Caco-2 (cell line): ENCODE measurements at regions not wholly inside any gene's neighbourhood (a gene's known extent, or its start where the extent isn't known, plus 50 kb on each side); places are given as distances from the start of the nearest gene placed in this dataset.

ENCODE experiments used
- BruUV-seq: library from RNA; stranded (reverse); fragments of 400-500 nt; replicated peaks from 2 replicates; lab custom pipeline; 2021; lab: Mats Ljungman, UMichigan
- CTCF ChIA-PET: fragments of 300-600 bp; sonication (Branson Sonifier 250); formaldehyde crosslinking; loops from one replicate; lab custom pipeline; 2022; ENCODE audit warnings: antibody characterized with exemption; lab: Charles Lee
- POLR2A ChIA-PET: fragments of 300-600 bp; sonication (Branson Sonifier 250); formaldehyde crosslinking; loops from one replicate; lab custom pipeline; 2022; ENCODE audit warnings: antibody characterized with exemption; lab: Charles Lee
- DNase-seq, 2 experiments: peaks; one replicate each; pipeline versions ENCODE4 v3.0.0 to v3.0.0-alpha.2; 2020 to 2022
- H3K27me3 ChIP-seq: replicated peaks from 2 replicates; pipeline ENCODE4 v1.6.0; 2011; ENCODE audit warnings: low read length; ENCODE audit not compliant: control insufficient read depth, insufficient read depth
- H3K36me3 ChIP-seq: 2 replicates; pipeline ENCODE4 v1.5.1; 2011; ENCODE audit warnings: low read length; ENCODE audit not compliant: control insufficient read depth, insufficient read depth
- H3K4me1 ChIP-seq: fragments of 250-450 bp; sonication (Bioruptor Pico); 2 replicates; pipeline ENCODE4 v1.5.1; 2020; ENCODE audit warnings: mild to moderate bottlenecking
- H3K4me3 ChIP-seq: 2 replicates; pipeline ENCODE4 v1.5.1; 2011; ENCODE audit warnings: low read depth, mild to moderate bottlenecking, control low read depth, low read length
- H3K9me3 ChIP-seq: fragments of 250-450 bp; sonication (Bioruptor Pico); 2 replicates; pipeline ENCODE4 v1.5.1; 2020; ENCODE audit warnings: mild to moderate bottlenecking, moderate library complexity
- H3K27ac Mint-ChIP-seq: one replicate; pipeline ENCODE4 v1.8.0; 2022; ENCODE audit warnings: mixed read lengths; ENCODE audit not compliant: unreplicated experiment
- H3K27me3 Mint-ChIP-seq: one replicate; pipeline ENCODE4 v1.8.0; 2022; ENCODE audit warnings: mixed read lengths; ENCODE audit not compliant: insufficient read depth, unreplicated experiment
- H3K36me3 Mint-ChIP-seq: one replicate; pipeline ENCODE4 v1.8.0; 2022; ENCODE audit warnings: mild to moderate bottlenecking, mixed read lengths; ENCODE audit not compliant: insufficient read depth, unreplicated experiment
- H3K4me1 Mint-ChIP-seq: one replicate; pipeline ENCODE4 v1.8.0; 2022; ENCODE audit warnings: low read depth, mixed read lengths; ENCODE audit not compliant: unreplicated experiment
- H3K4me3 Mint-ChIP-seq: one replicate; pipeline ENCODE4 v1.8.0; 2022; ENCODE audit warnings: mild to moderate bottlenecking, moderate library complexity, mixed read lengths; ENCODE audit not compliant: unreplicated experiment
- H3K9me3 Mint-ChIP-seq: one replicate; pipeline ENCODE4 v1.8.0; 2022; ENCODE audit warnings: mixed read lengths; ENCODE audit not compliant: unreplicated experiment
- intact Hi-C: fragments of 100-400 bp; cut with micrococcal nuclease; formaldehyde crosslinking; loops from one replicate; pipeline ENCODE4 v1.10.0; 2022; ENCODE audit not compliant: unreplicated experiment
- TF ChIP-seq, protein P1 (sequence below), 2 experiments: fragments of 200-600 bp in 1 of 2; IDR thresholded peaks; 1 replicate in 1 of 2; 2 replicates in 1 of 2; pipeline versions ENCODE4 v1.5.1 to v1.8.0; 2011 to 2022; ENCODE audit warnings: antibody characterized with exemption in 1 of 2, control low read depth in 1 of 2, inconsistent platforms in 1 of 2, low read depth in 1 of 2, low read length in 1 of 2, mild to moderate bottlenecking in 1 of 2, moderate library complexity in 1 of 2; ENCODE audit not compliant: insufficient read depth in 1 of 2, severe bottlenecking in 1 of 2, unreplicated experiment in 1 of 2

DNA sequence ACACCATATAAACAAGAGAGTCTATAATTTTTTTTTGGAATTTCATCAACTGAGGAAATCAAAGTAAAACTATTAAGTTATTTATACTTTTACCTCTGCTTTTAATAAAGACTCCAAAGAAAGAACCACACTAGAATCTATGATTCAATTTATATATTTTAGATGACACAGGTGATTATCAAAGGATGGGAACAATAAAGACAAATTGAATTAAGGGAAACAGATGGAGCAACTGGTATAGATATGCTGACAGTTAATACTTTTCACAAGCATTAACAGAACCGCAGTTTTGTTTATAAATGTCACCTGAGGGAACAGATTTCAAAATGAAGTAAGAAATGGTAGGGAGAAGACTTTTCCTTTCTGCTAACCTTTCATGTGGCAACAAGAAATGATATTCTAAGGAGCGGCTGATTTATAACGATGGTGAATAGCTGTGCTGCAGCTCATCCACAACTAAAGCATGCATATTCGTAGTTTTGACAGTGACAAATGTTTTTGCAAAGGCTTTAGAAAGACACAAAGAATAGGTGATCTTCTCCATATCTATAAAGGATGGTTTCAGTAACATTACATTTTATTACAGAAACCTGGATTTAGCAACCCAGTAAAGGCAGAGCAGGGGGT, 1502.9 kb upstream of the RAG2 start:
- CTCF ChIA-PET, result no interaction called here
- no peaks in the 10 kb centered on the region for H3K36me3 Mint-ChIP-seq
- H3K4me1 ChIP-seq, result no peaks in the 10 kb centered on the region
- H3K9me3 Mint-ChIP-seq, result peaks cover 20% of the 10 kb centered on the region
- no peaks in the 10 kb centered on the region for H3K4me1 Mint-ChIP-seq
- POLR2A ChIA-PET, result no interaction called here
- H3K27ac Mint-ChIP-seq, result no peak overlapping the region
- no TSS peak for BruUV-seq
- no peak overlapping the region for H3K4me3 ChIP-seq
- no peaks in the 10 kb centered on the region for H3K9me3 ChIP-seq
- H3K27me3 ChIP-seq, result no peaks in the 10 kb centered on the region
- no peak for DNase-seq
- intact Hi-C loops, result loop anchor here (10.0 kb wide), 1 partner anchor 244 kb away; no protein-coding TSS in a partner anchor
- no peaks in the 10 kb centered on the region for H3K27me3 Mint-ChIP-seq
- TF ChIP-seq, protein P1, sequence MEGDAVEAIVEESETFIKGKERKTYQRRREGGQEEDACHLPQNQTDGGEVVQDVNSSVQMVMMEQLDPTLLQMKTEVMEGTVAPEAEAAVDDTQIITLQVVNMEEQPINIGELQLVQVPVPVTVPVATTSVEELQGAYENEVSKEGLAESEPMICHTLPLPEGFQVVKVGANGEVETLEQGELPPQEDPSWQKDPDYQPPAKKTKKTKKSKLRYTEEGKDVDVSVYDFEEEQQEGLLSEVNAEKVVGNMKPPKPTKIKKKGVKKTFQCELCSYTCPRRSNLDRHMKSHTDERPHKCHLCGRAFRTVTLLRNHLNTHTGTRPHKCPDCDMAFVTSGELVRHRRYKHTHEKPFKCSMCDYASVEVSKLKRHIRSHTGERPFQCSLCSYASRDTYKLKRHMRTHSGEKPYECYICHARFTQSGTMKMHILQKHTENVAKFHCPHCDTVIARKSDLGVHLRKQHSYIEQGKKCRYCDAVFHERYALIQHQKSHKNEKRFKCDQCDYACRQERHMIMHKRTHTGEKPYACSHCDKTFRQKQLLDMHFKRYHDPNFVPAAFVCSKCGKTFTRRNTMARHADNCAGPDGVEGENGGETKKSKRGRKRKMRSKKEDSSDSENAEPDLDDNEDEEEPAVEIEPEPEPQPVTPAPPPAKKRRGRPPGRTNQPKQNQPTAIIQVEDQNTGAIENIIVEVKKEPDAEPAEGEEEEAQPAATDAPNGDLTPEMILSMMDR (IDR thresholded peaks at IDR 0.05; ENCODE audit: insufficient read depth in 1 of 2, low read depth in 1 of 2, low read length in 1 of 2, severe bottlenecking in 1 of 2, unreplicated experiment in 1 of 2), result no peak
- no peak overlapping the region for H3K4me3 Mint-ChIP-seq
- H3K36me3 ChIP-seq, result no peaks in the 10 kb centered on the region

DNA sequence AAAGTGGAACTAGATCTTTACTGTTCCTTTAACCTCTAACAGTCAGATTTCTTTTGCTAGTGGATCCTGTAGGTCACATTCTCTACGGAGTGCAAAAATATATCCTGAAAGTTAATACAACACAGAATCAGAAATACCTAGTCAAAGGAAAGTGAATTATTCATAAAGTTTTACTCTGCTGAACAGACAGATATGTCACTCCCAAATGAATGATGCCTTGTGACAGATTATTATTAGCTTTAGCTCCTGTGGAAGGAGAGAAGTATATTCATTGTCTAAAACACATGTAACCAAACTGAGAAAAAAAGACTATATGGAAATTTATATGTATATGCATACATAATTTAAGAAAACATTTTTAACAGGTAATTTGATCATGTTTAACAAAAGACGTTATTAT, 1497.2 kb upstream of the RAG2 start:
- no TSS peak for BruUV-seq
- Mint-ChIP-seq H3K9me3 (peaks cover 36% of the 10 kb centered on the region), H3K4me1 (no peaks in the 10 kb centered on the region), H3K4me3 (no peak overlapping the region), H3K27ac (no peak overlapping the region), H3K36me3 (peaks cover under 1% of the 10 kb centered on the region), H3K27me3 (no peaks in the 10 kb centered on the region)
- DNase-seq, result no peak
- no peaks in the 10 kb centered on the region for H3K36me3 ChIP-seq
- peaks cover 14% of the 10 kb centered on the region for H3K9me3 ChIP-seq
- ChIA-PET POLR2A (no interaction called here), CTCF (no interaction called here)
- 0 out of 2 replicates have a peak, but pooled peaks cover under 1% of the 10 kb centered on the region for H3K4me1 ChIP-seq
- H3K4me3 ChIP-seq, result no peak overlapping the region
- H3K27me3 ChIP-seq, result no peaks in the 10 kb centered on the region
- intact Hi-C loops, result no loop called here
- TF ChIP-seq, protein P1 (IDR thresholded peaks at IDR 0.05; ENCODE audit: insufficient read depth in 1 of 2, low read depth in 1 of 2, low read length in 1 of 2, severe bottlenecking in 1 of 2, unreplicated experiment in 1 of 2), result no peak

DNA sequence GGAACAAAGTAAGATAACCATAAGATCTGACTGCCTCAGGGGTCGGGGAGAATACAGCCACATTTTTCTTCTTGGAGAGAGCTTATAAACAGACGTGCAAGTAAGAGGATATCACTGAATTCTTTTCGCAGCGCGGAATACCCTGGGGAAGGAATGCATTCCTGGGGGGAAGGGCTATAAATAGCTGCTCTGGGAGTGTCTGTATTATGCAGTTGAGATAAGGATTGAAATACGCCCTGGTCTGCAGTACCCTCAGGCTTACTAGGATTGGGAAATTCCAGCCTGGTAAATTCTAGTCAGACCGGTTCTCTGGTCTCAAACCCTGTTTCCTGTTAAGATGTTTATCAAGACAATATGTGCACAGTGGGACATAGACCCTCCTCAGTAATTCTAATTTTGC, 1491.7 kb upstream of the RAG2 start:
- TF ChIP-seq, protein P1 (IDR thresholded peaks at IDR 0.05; ENCODE audit: insufficient read depth in 1 of 2, low read depth in 1 of 2, low read length in 1 of 2, severe bottlenecking in 1 of 2, unreplicated experiment in 1 of 2), result no peak
- no peak overlapping the region for H3K4me3 Mint-ChIP-seq
- Histone ChIP-seq H3K36me3 (no peaks in the 10 kb centered on the region), H3K9me3 (peaks cover 31% of the 10 kb centered on the region), H3K4me1 (peaks cover 10% of the 10 kb centered on the region; the same call in 1 of the 2 replicates), H3K27me3 (no peaks in the 10 kb centered on the region), H3K4me3 (no peak overlapping the region)
- peak; percentile 72 to 79 for DNase-seq
- peaks cover 10% of the 10 kb centered on the region for H3K36me3 Mint-ChIP-seq
- BruUV-seq, result no TSS peak
- ChIA-PET CTCF (no interaction called here), POLR2A (no interaction called here)
- intact Hi-C loops, result no loop called here
- H3K27me3 Mint-ChIP-seq, result no peaks in the 10 kb centered on the region
- H3K9me3 Mint-ChIP-seq, result peaks cover 36% of the 10 kb centered on the region
- peak overlapping the region; percentile 63 for H3K27ac Mint-ChIP-seq
- no peaks in the 10 kb centered on the region for H3K4me1 Mint-ChIP-seq
